Testis (tissue), 2 donors: ENCODE measurements at regions not wholly inside any gene's neighbourhood (a gene's known extent, or its start where the extent isn't known, plus 50 kb on each side); places are given as distances from the start of the nearest gene placed in this dataset.

Experiments used
- POLR2A ChIP-seq: fragments of 450-650 bp; IDR thresholded peaks from one replicate; pipeline ENCODE4 v1.6.1; 2017; ENCODE audit warnings: antibody characterized with exemption, mild to moderate bottlenecking, moderate library complexity
- TF ChIP-seq, protein P1 (sequence below), 3 experiments: fragments of 450-650 bp in 2 of 3; fragments of 200-600 bp in 1 of 3; sonication (generic) in 1 of 3; IDR thresholded peaks; one replicate each; pipeline ENCODE4 v1.5.1; 2016 to 2019; ENCODE audit warnings: antibody characterized with exemption in 3 of 3, mild to moderate bottlenecking in 2 of 3, moderate library complexity in 1 of 3

DNA sequence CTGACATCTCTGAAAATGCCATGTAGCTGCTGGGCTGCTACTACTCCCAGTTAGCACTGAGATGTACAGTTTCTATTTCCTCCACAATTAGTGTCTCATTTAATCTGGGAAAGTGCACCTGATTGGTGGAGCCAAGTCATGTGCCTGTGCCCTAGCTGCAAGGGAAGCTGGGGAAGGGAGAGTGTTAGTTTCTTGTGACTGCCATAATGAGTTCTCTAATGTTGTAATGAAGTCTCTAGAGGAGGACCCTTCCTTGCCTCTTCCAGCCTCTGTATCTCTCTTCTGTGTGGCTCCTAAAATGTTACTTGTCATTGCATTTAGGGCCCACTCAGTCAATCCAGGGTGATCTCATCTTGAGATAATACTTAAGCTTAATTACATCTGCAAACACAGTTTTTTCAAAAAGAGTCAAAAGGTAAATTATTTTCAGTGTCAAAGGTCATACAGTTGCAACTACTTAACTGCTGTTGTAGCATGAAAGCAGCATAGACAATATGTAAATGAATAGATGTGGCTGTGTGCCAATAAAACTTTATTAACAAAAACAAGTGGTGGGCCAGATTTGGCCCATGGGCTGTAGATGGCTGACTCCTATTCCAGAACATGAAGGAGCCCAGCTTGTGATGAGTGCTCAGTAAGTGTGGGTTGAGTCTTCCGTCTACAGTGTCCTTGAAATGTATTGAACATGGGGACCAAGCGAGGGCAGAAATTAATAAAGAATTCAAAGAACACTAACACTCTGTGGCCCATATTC, 137.2 kb upstream of the MAP1LC3B2 start:
- TF ChIP-seq, protein P1, sequence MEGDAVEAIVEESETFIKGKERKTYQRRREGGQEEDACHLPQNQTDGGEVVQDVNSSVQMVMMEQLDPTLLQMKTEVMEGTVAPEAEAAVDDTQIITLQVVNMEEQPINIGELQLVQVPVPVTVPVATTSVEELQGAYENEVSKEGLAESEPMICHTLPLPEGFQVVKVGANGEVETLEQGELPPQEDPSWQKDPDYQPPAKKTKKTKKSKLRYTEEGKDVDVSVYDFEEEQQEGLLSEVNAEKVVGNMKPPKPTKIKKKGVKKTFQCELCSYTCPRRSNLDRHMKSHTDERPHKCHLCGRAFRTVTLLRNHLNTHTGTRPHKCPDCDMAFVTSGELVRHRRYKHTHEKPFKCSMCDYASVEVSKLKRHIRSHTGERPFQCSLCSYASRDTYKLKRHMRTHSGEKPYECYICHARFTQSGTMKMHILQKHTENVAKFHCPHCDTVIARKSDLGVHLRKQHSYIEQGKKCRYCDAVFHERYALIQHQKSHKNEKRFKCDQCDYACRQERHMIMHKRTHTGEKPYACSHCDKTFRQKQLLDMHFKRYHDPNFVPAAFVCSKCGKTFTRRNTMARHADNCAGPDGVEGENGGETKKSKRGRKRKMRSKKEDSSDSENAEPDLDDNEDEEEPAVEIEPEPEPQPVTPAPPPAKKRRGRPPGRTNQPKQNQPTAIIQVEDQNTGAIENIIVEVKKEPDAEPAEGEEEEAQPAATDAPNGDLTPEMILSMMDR (IDR thresholded peaks at IDR 0.05) = no peak
- TF ChIP-seq POLR2A = no peak
